ENCODE measurements at regions not wholly inside any gene's neighbourhood (a gene's known extent, or its start where the extent isn't known, plus 50 kb on each side); places are given as distances from the start of the nearest gene placed in this dataset.

DNA sequence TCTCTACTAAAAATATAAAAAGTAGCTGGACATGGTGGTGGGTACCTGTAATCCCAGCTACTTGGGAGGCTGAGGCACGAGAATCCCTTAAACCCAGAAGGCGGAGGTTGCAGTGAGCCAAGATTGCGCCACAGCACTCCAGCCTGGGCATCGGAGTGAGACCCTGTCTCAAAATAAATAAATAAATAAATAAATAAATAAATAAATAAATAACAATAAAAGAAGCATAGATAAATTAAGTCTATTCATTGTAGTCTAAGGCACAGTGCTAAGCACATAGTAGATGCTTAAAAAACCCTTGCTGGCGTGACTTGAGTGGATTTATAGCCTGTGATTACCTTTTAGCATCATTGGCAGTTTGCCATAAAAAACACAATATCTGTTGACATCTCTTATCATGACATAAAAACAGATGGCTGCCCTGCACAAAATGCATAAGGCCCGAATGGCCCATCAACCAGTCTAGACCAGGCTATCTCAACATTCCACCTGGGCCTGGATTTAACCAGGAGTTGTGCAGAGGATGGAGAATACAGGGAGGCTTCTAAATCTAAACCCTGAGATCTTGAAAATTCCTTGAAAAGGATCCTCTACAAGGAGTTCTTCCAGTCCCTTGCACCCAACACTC is 94.9 kb downstream of the PRLHR start:
- DNase-seq, result no peak

DNA sequence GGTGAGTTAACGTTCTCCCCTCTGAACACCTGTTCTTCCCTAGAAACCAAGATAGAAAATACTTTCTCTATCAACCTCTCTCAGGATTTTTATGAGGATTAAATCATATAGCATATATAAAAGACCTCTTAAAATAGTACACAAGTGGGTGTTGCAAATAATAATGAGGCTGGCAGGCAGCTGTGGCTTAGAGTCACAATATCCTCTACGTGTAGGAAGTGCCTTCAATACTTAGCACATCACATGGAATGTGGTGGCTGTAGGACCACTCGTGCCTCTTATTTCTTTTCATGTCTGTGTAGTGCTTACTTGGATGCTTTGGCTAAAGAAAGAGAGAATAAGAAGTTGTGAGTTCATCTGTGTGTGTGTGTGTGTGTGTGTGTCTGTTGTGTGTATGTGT is 96.3 kb downstream of the PRLHR start:
- no peak for DNase-seq

- no peak for DNase-seq
These were observed 96.8 kb downstream of the PRLHR start for GRCh38 chr10:118498623-118499022.

DNA sequence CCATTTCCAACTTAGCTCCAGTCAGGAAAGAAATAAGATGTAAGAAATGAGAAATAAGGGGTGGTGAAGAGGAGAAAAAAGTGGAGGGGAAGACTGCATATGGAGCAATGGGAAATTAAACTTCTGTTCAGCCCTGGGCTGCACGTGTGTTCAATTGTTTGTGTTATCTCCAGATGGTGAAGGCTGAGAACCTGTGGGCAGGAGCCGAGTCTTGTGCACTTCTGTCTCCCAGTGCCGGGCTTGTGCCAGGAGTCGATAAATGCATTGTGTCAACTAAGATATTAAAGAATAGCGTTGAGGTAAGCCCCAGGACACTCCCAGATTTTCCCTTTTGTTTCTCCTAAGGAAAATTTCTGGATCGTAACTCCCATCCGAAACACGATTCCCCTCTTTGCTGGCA is 98.2 kb downstream of the PRLHR start:
- no peak for DNase-seq

DNA sequence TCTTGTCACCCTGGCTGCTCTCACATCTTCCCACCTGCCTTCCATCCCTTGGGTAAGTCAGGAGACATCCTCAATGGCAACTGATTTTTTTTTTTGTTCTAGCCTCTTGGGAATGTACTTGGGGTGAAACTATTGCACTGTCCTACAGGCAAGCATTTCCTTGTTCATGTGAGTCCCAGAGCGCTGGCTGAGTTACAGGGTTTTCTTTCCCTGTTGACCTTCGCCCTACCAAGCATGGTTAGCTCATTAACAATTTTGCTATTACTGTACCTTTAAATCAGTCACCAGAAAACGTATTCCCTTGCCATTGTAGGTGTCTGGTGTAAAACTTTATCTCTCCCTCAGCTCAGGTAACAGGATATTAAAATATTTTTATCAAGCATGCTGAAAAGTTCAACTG is 98.9 kb downstream of the PRLHR start:
- no peak for DNase-seq

DNA sequence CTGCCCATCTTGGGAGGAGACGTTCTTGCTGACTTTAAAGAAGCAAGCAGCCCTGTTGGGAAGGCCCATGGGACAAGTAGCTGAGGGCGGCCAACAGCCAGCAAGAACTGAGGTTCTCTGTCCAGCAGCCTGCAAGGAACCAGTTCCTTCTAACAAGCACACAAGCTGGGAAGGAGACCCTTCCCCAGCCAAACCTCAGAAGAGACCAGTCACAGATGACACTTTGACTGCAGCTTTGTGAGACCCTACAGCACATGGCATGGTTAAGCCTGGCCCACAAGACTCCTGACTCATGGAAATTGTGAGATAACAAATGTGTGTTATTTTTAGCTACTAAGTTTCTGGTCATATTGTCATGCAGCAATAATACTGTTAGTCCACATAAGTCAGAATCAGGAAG is 99.9 kb downstream of the PRLHR start:
- no peak for DNase-seq

DNA sequence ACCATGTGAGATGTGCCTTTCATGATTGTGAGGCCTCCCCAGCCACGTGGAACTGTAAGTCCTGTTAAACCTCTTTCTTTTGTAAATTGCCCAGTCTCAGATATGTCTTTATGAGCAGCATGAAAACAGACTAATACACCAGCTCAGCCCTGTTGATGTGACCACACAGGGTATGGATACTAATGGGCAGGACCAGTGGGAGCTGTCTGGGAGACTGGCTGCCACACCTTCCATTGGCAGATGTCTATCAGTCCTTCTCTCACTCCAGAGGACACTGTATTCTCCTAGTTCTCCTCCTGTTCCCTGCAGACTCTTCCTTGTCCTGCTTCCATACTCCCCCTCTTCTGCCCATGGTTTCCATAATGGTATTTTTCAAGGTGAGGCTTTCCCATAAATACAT is 104.4 kb downstream of the PRLHR start:
- DNase-seq, result no peak

DNA sequence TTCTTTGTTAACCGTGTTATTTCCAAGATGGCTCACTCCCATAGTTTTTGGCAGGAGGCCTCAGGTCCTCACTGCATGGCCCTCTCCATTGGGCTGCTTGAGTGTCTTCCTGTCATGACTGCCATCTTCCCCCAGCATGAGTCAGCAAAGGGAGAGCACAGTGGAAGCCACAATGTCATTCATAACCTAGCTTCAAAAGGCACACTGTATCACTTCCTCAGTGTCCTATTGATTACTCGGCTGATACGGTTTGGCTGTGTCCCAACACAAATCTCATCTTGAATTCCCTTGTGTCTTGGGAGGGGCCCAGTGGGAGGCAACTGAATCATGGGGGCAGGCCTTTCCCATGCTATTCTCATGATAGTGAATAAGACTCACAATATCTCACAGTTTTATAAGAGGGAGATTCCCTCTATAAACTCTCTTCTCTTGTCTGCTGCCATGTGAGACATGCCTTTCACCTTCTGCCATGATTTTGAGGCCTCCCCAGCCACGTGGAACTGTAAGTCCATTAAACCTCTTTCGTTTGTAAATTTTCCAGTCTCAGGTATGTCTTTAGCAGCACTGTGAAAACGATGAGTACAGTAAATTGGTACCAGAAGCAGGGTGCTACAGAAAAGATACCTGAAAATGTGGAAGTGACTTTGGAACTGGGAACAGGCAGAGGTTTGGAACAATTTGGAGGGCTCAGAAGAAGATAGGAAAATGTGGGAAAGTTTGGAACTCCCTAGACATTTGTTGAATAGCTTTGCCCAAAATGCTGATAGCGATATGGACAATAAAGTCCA is 106.5 kb downstream of the PRLHR start:
- DNase-seq, result peak; percentile 20

DNA sequence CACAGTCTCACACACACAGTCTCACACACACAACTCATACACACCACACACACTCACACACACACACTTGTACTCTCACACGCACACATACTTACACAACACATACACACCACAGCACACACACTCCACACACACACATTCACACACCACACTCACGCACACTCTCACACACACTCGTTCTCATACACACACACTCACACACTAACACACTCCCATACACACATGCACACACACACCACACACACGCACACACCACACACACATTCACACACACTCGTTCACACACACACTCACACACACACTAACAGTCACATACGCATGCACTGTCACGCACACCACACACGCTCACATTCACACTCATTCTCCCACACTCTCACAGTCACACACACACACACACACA is 109.8 kb downstream of the PRLHR start:
- DNase-seq, result no peak

DNA sequence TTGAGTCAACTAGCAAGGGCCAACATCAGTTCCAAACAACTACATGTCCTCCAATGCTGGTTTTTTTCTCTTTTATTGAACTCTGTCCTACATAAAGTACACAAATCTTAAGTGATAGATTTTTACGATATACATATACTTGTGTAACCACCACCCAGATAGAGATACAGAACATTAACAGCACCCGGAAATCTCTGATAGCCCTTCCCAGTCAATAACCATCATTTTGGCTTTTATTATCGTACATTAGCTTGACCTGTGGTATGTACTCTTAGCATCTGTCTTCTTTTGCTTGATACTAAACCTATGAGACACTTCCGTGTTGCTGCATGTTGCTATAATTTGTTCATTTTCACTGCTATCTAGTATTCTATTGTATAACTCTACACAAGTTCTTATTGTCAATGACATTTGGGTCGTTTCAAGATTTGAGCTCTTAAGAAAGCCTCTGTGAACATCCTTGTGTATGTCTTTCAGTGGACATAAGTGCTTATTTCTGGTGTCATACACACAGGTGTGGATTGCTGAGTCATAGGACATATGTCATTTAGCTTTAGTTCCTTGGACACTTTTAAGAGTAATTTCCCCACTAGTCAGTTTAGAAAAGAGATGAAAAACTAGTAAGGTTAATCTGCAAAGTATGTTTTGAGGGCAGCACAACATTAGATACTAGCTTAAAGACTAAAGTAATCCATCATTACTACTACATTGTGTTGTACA is 111.1 kb downstream of the PRLHR start:
- peak; percentile 33 for DNase-seq

- DNase-seq, result no peak
These were observed 112.0 kb downstream of the PRLHR start for GRCh38 chr10:118483496-118483895.

- no peak for DNase-seq
These were observed 112.8 kb downstream of the PRLHR start for GRCh38 chr10:118482393-118483331.

DNA sequence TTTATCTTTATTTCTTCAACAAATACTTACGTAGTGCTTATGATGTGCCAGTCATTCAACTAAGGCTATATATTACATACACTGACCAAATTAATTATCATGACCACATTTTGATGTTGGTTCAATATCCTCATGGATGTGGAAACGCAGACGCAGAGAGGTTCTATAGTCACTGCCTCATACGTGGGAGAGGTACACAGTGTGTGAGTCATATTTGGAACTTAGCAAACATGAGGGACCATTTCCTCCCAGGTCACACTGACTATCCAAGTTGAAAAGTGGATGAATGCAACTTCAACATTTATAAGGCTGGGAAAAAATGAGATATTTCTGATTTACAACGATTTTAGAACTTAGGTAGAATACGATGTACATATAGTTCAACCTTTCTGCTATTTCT is 113.6 kb downstream of the PRLHR start:
- DNase-seq, result peak; percentile 72

- DNase-seq, result no peak
These were observed 120.2 kb downstream of the PRLHR start for GRCh38 chr10:118475214-118475613.

- no peak for DNase-seq
These were observed 121.3 kb downstream of the PRLHR start for GRCh38 chr10:118474111-118474510.

DNA sequence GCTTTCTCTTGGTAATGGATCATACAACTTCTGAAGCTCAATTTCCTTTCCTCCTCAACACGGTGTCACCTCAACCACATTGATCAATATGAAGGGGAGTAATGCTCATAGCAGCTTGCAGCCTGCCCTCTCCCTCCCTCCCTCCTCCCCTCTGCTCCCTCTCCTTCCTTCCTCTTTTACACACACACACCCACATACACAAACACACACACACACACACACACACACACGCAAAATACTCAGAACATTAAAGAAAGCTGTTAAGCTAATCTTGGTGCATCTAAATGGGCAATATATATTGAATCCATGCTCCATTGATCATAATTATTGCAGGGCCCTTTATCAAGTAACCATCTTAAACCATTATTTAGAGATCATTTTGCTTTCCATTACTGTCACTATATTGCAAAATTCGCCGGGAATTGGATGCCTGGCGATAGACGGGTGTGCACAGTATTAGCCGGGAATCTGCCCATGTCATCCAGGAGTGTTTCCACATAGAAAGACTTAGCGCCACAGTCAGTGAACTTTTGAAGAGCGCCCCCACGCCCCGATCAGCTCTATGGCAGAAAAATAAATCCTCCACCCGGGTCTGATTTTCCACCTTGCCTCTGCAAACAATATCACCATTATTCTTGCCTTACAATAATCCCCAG is 122.0 kb downstream of the PRLHR start:
- DNase-seq, result no peak

DNA sequence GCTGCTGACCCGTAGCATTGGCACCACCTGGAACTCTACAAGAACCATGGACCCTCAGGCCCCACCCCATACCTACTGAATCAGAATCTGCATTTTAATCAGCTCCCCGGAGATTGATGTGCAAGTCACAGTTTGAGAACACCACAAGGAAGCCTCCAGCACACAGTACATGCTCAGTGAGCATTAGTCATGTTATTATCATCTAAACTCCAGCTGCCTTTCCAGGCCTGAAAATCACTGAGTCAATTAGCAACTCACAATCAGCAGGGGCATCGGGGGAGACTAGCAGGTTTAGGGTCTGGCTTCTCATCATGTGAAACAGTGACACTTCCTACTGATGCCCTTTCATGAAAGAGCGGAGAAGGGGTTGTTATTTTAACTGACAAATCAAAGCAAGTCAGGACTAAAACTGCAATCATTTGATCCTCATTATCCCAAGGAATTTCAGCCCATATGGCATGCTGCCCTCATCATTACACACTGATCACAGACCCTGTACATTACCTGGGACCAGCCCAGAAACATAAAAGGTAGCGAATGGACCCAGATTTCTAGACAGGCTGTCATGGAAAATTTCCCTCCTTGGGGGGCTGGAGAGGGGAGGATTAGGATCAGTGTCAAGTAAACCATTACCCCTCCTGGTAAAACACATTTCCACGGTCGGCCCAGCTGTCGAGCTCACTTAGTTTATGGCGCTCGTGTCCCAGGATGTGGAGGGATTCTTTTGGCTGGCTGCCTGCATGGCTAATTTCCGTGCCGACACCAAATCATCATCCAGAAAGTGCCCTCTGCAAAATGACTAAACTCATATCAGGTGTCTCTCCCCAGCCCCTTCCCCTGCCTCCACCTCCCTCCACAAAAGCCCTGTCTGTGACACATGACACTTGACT is 122.8 kb downstream of the PRLHR start:
- no peak for DNase-seq

DNA sequence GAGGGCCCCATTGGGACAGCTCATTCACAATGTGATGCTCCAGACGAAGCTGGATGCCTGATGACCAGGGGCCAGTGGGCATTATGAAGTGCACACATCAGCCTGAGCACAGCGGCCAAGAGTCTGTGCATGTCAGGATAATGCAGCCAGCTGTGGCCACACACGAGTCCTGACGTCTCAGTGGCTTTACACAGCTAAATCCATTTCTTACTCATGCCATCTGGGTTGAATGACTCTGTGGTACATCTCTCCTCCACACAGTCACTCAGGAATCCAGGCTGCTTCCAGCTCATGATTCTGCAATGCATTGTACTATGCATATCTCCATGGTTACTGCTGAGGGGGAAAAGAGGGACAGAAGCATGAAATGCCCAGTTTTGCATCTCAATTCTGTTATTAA is 123.6 kb downstream of the PRLHR start:
- DNase-seq, result peak; percentile 33

DNA sequence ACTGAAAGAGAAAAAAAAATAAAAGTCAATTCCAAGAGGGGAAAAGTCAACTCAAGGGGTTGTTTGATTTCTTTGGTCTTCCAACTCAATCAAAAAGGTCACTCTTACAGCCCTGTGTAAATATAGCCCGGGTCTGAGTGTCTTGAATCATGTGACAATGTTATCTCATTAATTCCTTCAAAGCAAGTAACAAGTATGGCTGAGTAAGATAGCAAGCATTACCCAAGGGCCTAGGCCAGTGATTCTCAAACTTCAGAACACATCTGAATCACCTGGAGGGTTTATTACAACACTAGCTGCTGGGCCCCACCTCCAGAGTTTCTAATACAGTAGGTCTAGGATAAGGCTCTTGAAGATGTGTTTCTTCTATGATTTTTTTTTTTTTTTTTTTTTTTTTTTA is 125.0 kb downstream of the PRLHR start:
- DNase-seq, result no peak

DNA sequence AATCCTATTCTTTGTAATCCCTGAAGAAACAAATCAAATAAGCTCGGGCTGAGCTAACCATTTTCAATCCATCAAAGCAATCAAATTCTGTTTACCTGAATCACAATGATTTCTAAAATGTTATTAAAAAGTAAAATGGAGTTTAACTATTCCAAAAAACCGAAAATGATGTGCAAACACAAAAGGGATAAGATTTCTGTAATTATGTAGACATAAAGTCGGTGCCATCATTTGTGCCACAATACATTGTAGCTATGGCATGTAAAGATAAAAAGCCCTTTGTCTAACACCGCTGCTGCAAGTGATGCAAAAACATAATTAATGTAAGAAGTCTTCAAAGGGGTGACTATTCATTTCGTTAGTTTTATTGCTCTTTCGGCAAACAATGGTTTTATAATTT is 125.1 kb upstream of the FAM204A start:
- DNase-seq, result no peak

GRCh38 chr10:118465300-118465874 is 123.3 kb upstream of the FAM204A start:
- DNase-seq, result no peak
